ENCODE measurements at regions not wholly inside any gene's neighbourhood (a gene's known extent, or its start where the extent isn't known, plus 50 kb on each side); places are given as distances from the start of the nearest gene placed in this dataset.

GRCh38 chrX:147646949-147647723 is 264.6 kb upstream of the FMR1 start:
- ChIA-PET CTCF (no interaction called here), POLR2A (no interaction called here)
- DNase-seq (ENCODE audit: extremely low spot score), result no peak
- TF ChIP-seq L3MBTL2 (conservative IDR thresholded peaks at IDR 0.05) (no peak), NFRKB (IDR thresholded peaks at IDR 0.05) (no peak), TARDBP (IDR thresholded peaks at IDR 0.05) (no peak)

GRCh38 chrX:147675819-147676218 is 235.9 kb upstream of the FMR1 start:
- CTCF ChIA-PET, result no interaction called here
- POLR2A ChIA-PET, result no interaction called here
- no peak for DNase-seq (ENCODE audit: extremely low spot score)
- TF ChIP-seq SP1 (IDR thresholded peaks at IDR 0.05) (no peak), ELF4 (IDR thresholded peaks at IDR 0.05) (no peak), TARDBP (IDR thresholded peaks at IDR 0.05) (no peak), FOXA1 (IDR thresholded peaks at IDR 0.05) (no peak), LEF1 (IDR thresholded peaks at IDR 0.05; ENCODE audit: borderline replicate concordance) (no peak), ZNF384 (IDR thresholded peaks at IDR 0.05) (no peak), ARNT (IDR thresholded peaks at IDR 0.05) (no peak), FOXM1 (IDR thresholded peaks at IDR 0.05; ENCODE audit: borderline replicate concordance) (no peak)

- POLR2A ChIA-PET, result no interaction called here
- TF ChIP-seq HDGF (IDR thresholded peaks at IDR 0.05; ENCODE audit: borderline replicate concordance) (no peak), PKNOX1 (IDR thresholded peaks at IDR 0.05) (no peak), FOXM1 (IDR thresholded peaks at IDR 0.05; ENCODE audit: borderline replicate concordance) (no peak), SP1 (IDR thresholded peaks at IDR 0.05) (no peak)
- no peak for DNase-seq (ENCODE audit: extremely low spot score)
- CTCF ChIA-PET, result no interaction called here
These were observed 232.2 kb upstream of the FMR1 start for GRCh38 chrX:147679356-147680005.

- ChIA-PET POLR2A (no interaction called here), CTCF (no interaction called here)
- DNase-seq (ENCODE audit: extremely low spot score), result no peak
- TF ChIP-seq BHLHE40 (IDR thresholded peaks at IDR 0.05; ENCODE audit: borderline replicate concordance), result no peak
- TF ChIP-seq FOXM1 (IDR thresholded peaks at IDR 0.05; ENCODE audit: borderline replicate concordance), result no peak
- TF ChIP-seq SP1 (IDR thresholded peaks at IDR 0.05), result no peak
- no peak for TF ChIP-seq CTBP1 (IDR thresholded peaks at IDR 0.05; ENCODE audit: borderline replicate concordance)
- TF ChIP-seq PKNOX1 (IDR thresholded peaks at IDR 0.05), result no peak
- TF ChIP-seq L3MBTL2 (conservative IDR thresholded peaks at IDR 0.05), result no peak
- no peak for TF ChIP-seq ELF4 (IDR thresholded peaks at IDR 0.05)
- TF ChIP-seq LEF1 (IDR thresholded peaks at IDR 0.05; ENCODE audit: borderline replicate concordance), result no peak
- TF ChIP-seq FOXK2 (IDR thresholded peaks at IDR 0.05), result no peak
- no peak for TF ChIP-seq TARDBP (IDR thresholded peaks at IDR 0.05)
- TF ChIP-seq NFRKB (IDR thresholded peaks at IDR 0.05), result no peak
- no peak for TF ChIP-seq FOXA1 (IDR thresholded peaks at IDR 0.05)
- no peak for TF ChIP-seq ARNT (IDR thresholded peaks at IDR 0.05)
- no peak for TF ChIP-seq HDGF (IDR thresholded peaks at IDR 0.05; ENCODE audit: borderline replicate concordance)
These were observed 231.5 kb upstream of the FMR1 start for GRCh38 chrX:147680251-147680650.

- TF ChIP-seq LEF1 (IDR thresholded peaks at IDR 0.05; ENCODE audit: borderline replicate concordance) (no peak), NFRKB (IDR thresholded peaks at IDR 0.05) (no peak), BHLHE40 (IDR thresholded peaks at IDR 0.05; ENCODE audit: borderline replicate concordance) (no peak), ARNT (IDR thresholded peaks at IDR 0.05) (no peak), PKNOX1 (IDR thresholded peaks at IDR 0.05) (no peak), FOXK2 (IDR thresholded peaks at IDR 0.05) (no peak), HDGF (IDR thresholded peaks at IDR 0.05; ENCODE audit: borderline replicate concordance) (no peak), TARDBP (IDR thresholded peaks at IDR 0.05) (no peak), L3MBTL2 (conservative IDR thresholded peaks at IDR 0.05) (no peak), FOXM1 (IDR thresholded peaks at IDR 0.05; ENCODE audit: borderline replicate concordance) (no peak), ZNF384 (IDR thresholded peaks at IDR 0.05) (no peak), SUZ12 (IDR thresholded peaks at IDR 0.05) (no peak), SP1 (IDR thresholded peaks at IDR 0.05) (no peak), ELF4 (IDR thresholded peaks at IDR 0.05) (no peak), FOXA1 (IDR thresholded peaks at IDR 0.05) (no peak), CTBP1 (IDR thresholded peaks at IDR 0.05; ENCODE audit: borderline replicate concordance) (no peak)
- ChIA-PET CTCF (no interaction called here), POLR2A (no interaction called here)
- no peak for DNase-seq (ENCODE audit: extremely low spot score)
These were observed 218.2 kb upstream of the FMR1 start for GRCh38 chrX:147693511-147693910.

- peak; percentile 6 for DNase-seq (ENCODE audit: extremely low spot score)
- POLR2A ChIA-PET, result no interaction called here
These were observed 212.7 kb upstream of the FMR1 start for GRCh38 chrX:147699061-147699460.

More at GRCh38 chrX:147699061-147699460, 212.7 kb upstream of the FMR1 start:
- CTCF ChIA-PET, result no interaction called here
- TF ChIP-seq NFRKB (IDR thresholded peaks at IDR 0.05) (no peak), FOXA1 (IDR thresholded peaks at IDR 0.05) (no peak)
